Uterus (tissue), 3 donors: ENCODE measurements at regions not wholly inside any gene's neighbourhood (a gene's known extent, or its start where the extent isn't known, plus 50 kb on each side); places are given as distances from the start of the nearest gene placed in this dataset.

ENCODE experiments used
- DNase-seq, 2 donors: peaks; one replicate each; pipeline ENCODE4 v3.0.0-alpha.2; 2019 to 2020
- H3K27ac ChIP-seq, 2 donors: fragments of 200-600 bp; sonication (generic); 1 replicate in 1 of 2; 2 replicates in 1 of 2; pipeline ENCODE4 v1.5.1; 2016 to 2018
- H3K27me3 ChIP-seq, 2 donors: fragments of 200-600 bp; sonication (generic); one replicate each; pipeline ENCODE4 v1.5.1; 2018 to 2019; ENCODE audit warnings: control low read depth in 1 of 2
- H3K36me3 ChIP-seq, 2 donors: fragments of 200-600 bp; sonication (generic); one replicate each; pipeline ENCODE4 v1.5.1; 2019; ENCODE audit warnings: control low read depth in 1 of 2
- H3K4me1 ChIP-seq, 2 donors: fragments of 200-600 bp; sonication (generic); one replicate each; pipeline ENCODE4 v1.5.1; 2018 to 2019; ENCODE audit warnings: control low read depth in 1 of 2
- H3K4me3 ChIP-seq, 2 donors: fragments of 200-600 bp; sonication (generic); 1 replicate in 1 of 2; 2 replicates in 1 of 2; pipeline ENCODE4 v1.5.1; 2018 to 2019; ENCODE audit warnings: mild to moderate bottlenecking in 1 of 2
- H3K9me3 ChIP-seq, 2 donors: fragments of 200-600 bp; sonication (generic); one replicate each; pipeline ENCODE4 v1.5.1; 2019; ENCODE audit warnings: control low read depth in 1 of 2
- POLR2A ChIP-seq, 2 donors: fragments of 450-650 bp; IDR thresholded peaks; one replicate each; pipeline ENCODE4 v1.6.1; 2016; ENCODE audit warnings: antibody characterized with exemption in 2 of 2, mild to moderate bottlenecking in 1 of 2, moderate library complexity in 1 of 2
- intact Hi-C: fragments of 100-400 bp; cut with DNase I; formaldehyde crosslinking; loops from one replicate; pipeline ENCODE4 v1.15.1; 2023; ENCODE audit warnings: low total_unique reads
- TF ChIP-seq, protein P1 (sequence below), 4 experiments: fragments of 200-600 bp in 2 of 4; fragments of 450-650 bp in 2 of 4; sonication (generic) in 2 of 4; IDR thresholded peaks; one replicate each; pipeline ENCODE4 v1.5.1; 2016 to 2019; ENCODE audit warnings: antibody characterized with exemption in 4 of 4, mild to moderate bottlenecking in 2 of 4, moderate library complexity in 1 of 4
- donor health status: DM: yes; HTN: yes; CAD: no.

GRCh38 chr5:22928821-22929482 lies 75.8 kb upstream of the CDH12 start:
- no peak for DNase-seq
- intact Hi-C loops: no loop called here
- Histone ChIP-seq H3K27ac (no peak overlapping the region), H3K4me1 (no peaks in the 10 kb centered on the region), H3K9me3 (no peaks in the 10 kb centered on the region), H3K4me3 (no peak overlapping the region), H3K36me3 (no peaks in the 10 kb centered on the region), H3K27me3 (no peaks in the 10 kb centered on the region)
- TF ChIP-seq, protein P1, sequence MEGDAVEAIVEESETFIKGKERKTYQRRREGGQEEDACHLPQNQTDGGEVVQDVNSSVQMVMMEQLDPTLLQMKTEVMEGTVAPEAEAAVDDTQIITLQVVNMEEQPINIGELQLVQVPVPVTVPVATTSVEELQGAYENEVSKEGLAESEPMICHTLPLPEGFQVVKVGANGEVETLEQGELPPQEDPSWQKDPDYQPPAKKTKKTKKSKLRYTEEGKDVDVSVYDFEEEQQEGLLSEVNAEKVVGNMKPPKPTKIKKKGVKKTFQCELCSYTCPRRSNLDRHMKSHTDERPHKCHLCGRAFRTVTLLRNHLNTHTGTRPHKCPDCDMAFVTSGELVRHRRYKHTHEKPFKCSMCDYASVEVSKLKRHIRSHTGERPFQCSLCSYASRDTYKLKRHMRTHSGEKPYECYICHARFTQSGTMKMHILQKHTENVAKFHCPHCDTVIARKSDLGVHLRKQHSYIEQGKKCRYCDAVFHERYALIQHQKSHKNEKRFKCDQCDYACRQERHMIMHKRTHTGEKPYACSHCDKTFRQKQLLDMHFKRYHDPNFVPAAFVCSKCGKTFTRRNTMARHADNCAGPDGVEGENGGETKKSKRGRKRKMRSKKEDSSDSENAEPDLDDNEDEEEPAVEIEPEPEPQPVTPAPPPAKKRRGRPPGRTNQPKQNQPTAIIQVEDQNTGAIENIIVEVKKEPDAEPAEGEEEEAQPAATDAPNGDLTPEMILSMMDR (IDR thresholded peaks at IDR 0.05): no peak

DNA sequence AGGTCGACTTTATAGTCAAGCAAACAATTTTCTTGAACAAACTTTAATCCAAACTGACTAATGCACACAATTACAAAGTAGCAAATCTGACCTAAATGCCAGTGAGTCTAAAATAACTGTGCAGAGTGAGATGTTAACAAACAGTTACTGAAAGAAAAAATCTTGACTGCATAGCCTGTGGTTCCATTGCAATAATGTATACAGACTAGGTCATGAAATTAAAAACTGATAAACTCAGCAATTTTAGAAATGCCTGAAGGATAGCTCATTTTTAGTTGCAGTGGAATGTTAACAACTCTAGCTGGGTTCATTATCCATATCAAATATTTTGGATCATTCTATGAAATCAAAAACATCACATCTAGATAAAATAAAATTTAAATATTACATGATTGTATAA lies 73.4 kb upstream of the CDH12 start:
- intact Hi-C loops: no loop called here
- TF ChIP-seq, protein P1 (IDR thresholded peaks at IDR 0.05): no peak
- TF ChIP-seq POLR2A (IDR thresholded peaks at IDR 0.05): no peak
- no peaks in the 10 kb centered on the region for H3K9me3 ChIP-seq
- H3K4me3 ChIP-seq: no peak overlapping the region
- no peak for DNase-seq
- H3K27ac ChIP-seq: no peak overlapping the region
- H3K36me3 ChIP-seq: no peaks in the 10 kb centered on the region
- no peaks in the 10 kb centered on the region for H3K4me1 ChIP-seq
- no peaks in the 10 kb centered on the region for H3K27me3 ChIP-seq

DNA sequence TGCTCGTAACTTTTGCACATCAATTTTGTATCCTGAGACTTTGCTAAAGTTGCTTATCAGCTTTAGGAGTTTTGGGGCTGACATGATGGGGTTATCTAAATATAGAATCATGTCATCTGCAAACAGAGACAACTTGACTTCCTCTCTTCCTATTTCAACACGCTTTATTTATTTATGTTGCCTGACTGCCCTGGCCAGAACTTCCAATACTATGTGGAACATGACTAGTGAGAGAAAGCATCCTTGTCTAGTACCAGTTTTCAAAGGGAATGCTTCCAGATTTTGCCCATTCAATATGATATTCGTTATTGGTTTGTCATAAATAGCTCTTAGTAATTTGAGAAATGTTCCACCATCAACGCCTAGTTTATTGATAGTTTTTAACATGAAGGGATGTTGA lies 65.4 kb upstream of the CDH12 start:
- intact Hi-C loops: no loop called here
- Histone ChIP-seq H3K36me3 (no peaks in the 10 kb centered on the region), H3K4me3 (no peak overlapping the region), H3K27ac (no peak overlapping the region), H3K4me1 (no peaks in the 10 kb centered on the region), H3K27me3 (no peaks in the 10 kb centered on the region), H3K9me3 (no peaks in the 10 kb centered on the region)
- DNase-seq: no peak
- TF ChIP-seq, protein P1 (IDR thresholded peaks at IDR 0.05): no peak
- TF ChIP-seq POLR2A (IDR thresholded peaks at IDR 0.05): no peak

GRCh38 chr5:22916393-22916792 lies 63.2 kb upstream of the CDH12 start:
- Histone ChIP-seq H3K27ac (no peak overlapping the region), H3K36me3 (no peaks in the 10 kb centered on the region), H3K9me3 (no peaks in the 10 kb centered on the region), H3K4me1 (no peaks in the 10 kb centered on the region), H3K27me3 (no peaks in the 10 kb centered on the region), H3K4me3 (no peak overlapping the region)
- no peak for DNase-seq
- TF ChIP-seq, protein P1 (IDR thresholded peaks at IDR 0.05): no peak
- TF ChIP-seq POLR2A (IDR thresholded peaks at IDR 0.05): no peak
- intact Hi-C loops: no loop called here

DNA sequence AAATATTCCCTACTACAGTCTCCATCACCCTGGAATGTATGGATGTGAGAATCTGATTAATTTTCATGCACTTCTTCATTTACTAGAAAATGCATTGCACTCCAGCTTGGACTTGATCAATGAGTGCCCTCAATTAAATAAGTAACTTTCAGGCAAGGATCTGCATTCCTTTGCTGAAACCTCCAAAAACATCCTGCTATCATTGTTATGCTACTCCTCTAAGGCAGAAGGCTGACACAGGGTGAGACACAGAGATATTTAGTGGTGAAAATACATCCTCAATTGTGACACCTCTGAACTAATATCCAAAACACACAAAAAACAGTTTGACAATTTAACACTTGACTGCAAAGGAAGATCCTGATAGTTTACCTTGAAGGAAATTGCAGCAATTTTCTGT lies 57.9 kb upstream of the CDH12 start:
- intact Hi-C loops: no loop called here
- no peaks in the 10 kb centered on the region for H3K36me3 ChIP-seq
- no peaks in the 10 kb centered on the region for H3K27me3 ChIP-seq
- H3K4me1 ChIP-seq: no peaks in the 10 kb centered on the region
- no peak for DNase-seq
- H3K9me3 ChIP-seq: no peaks in the 10 kb centered on the region
- TF ChIP-seq POLR2A (IDR thresholded peaks at IDR 0.05): no peak
- TF ChIP-seq, protein P1 (IDR thresholded peaks at IDR 0.05): no peak
- no peak overlapping the region for H3K4me3 ChIP-seq
- H3K27ac ChIP-seq: no peak overlapping the region
